Endometrium (tissue), 2 donors: ENCODE measurements at regions not wholly inside any gene's neighbourhood (a gene's known extent, or its start where the extent isn't known, plus 50 kb on each side); places are given as distances from the start of the nearest gene placed in this dataset.

ENCODE experiments used
- FAIRE-seq: peaks from 2 replicates; lab custom pipeline; 2012; peaks lifted over from hg19 to GRCh38; lab: Jason Lieb, UNC
- donor health status: control.
- donor health status: control.

DNA sequence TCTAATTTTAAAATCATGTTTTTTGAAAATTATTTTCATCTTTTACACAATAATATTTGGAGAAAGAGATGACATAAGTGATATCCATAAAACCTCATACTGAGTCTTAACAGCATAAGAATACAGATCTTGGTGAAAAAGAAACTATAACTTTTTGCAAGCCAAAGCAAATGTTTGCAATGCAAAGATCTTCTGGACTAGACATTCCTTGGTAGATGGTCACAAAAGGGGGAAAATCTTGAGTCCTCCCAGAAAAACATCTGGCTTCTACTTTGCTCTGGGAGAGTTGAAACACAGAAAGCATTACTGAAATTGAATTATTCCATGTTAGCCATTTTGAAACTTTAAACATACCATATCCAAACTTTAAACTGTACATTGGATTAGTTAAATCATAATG lies 308.2 kb downstream of the ANXA1 start:
- no peak for FAIRE-seq

DNA sequence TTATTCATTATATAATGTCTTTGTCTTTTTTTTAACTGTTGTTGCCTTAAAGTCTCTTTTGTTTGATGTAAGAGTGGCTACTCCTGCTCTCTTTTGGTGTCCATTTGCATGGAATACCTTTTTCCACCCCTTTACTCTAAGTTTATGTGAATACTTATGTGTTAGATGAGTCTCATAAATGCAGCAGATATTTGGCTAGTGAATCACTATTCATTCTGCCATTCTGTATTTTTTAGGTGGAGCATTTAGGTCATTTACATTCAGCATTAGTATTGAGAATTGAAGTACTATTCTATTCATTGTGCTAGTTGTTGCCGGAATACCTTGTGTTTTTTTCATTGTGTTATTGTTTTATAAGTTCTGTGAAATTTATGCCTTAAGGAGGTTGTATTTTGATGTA lies 317.1 kb downstream of the ANXA1 start:
- no peak for FAIRE-seq

DNA sequence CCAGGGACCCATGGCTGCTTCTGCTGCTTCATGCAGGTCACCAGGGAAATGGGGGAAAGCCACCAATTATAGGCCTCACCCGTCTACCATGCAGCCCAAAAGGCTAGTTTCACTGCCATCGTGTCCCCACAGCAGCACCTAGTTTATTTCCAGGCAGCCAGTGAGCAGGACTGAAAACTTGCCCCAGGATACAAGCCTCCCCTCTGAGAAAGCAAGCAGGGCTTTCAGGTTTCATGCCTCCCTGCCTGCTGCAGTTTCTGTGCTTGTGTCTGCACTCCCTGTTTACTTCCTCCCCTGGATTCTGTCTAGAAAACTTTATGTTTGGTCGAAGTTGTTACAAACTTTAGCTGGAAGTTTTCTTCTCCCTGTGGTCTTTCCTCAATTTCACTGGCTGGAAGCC lies 319.1 kb downstream of the ANXA1 start:
- FAIRE-seq: no peak

DNA sequence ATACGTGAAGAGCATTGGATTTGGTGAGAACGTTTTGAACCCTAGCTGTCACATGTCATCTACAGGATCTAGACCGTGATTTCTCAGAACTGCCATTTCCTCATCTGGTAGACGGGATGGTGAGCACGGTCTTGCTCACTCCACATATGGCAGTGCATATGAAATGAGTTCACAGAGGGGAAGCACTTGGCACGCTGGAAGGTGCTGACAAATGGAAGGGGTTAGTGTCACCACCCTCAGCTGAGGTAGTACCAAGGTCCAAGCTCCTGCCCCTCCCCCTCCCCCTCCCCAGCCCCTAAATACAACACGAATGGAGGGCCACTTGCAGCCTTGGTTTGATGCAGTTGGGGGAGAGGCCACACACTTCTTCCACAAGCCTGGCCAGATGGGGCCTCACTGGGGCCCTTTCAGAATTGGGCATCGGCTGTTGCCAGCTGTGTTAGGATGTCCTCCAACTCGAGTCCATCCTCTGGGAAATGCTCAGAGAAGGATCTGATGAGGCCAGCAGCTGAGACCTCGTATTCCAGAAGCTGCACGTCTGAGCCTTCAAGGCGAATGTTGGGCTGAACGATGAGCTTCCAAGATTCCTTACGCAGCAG lies 322.4 kb downstream of the ANXA1 start:
- no peak for FAIRE-seq

DNA sequence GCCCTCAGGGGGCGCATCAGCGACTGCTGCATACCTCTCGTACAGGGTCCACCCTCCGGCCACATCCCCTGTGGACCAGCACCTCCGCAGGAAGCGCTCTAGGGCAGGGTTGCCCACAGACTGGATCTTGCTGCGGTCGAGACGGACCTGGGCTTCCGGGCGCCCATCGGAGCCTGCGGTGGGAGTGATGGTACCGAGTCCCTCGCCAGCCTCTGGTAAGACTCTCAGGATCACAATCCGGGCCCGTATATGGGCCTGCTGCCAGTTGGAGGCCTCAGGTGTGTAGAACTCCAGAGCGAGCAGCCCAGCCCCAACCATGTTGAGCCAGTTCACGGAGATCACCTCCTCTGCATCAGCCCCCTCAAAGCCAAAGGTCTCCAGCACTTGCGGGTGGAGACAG lies 323.0 kb downstream of the ANXA1 start:
- FAIRE-seq: no peak

DNA sequence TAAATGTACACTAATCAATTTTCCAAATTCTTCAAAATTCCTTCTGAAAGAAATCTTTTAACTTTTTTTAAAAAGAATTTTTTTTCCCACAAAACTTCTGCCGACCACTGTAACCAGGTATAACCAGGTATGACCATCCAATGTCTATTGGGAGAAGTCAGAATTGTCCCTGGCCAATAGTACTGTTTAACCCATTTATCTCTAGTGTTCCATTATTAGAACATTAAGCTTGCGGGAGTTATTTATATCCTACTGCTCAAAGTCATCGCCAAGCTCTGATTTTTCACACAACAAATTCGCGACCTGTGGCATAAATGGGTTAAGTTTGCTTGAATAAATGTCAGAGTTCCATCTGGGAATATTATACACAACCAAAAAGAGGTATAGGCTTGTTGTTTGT lies 343.2 kb downstream of the ANXA1 start:
- FAIRE-seq: no peak

DNA sequence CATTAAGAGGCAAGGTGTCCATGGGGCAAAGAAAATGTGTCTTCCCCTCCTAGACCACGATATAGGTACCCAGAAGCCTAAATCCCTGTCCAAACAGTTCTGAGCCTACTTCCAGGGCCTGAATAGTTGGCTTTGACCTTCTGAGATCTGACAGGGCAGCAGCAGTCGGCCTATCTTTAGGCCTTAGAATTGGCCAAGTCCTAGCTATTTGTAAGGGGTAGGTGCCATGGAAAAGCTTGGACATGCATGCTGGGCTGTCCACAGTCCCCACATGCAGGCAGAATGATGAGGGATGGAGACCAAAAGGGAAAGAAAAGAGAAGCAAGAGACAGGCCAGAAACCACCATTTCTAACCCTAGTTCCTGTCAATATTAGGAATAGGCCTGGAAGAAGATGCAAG lies 346.1 kb downstream of the ANXA1 start:
- no peak for FAIRE-seq

DNA sequence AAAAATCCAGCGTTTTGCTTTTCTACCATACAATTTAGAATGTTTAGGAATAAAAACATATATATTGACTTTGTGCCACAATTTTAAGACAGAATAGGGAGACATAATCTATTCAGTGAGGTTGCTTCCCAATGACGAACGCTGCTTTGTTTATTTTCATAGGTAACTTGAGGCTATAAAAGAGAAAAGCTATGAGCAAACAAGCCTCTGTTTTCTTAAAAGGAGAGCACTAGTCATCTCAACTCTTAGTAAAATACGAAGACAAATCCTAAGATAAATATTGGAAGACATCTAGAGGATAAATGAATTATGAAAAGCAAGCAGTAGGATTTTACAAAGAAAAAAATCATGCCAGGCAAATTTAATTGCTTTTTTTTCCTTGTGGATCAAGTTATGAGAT lies 363.6 kb downstream of the ANXA1 start:
- FAIRE-seq: no peak

DNA sequence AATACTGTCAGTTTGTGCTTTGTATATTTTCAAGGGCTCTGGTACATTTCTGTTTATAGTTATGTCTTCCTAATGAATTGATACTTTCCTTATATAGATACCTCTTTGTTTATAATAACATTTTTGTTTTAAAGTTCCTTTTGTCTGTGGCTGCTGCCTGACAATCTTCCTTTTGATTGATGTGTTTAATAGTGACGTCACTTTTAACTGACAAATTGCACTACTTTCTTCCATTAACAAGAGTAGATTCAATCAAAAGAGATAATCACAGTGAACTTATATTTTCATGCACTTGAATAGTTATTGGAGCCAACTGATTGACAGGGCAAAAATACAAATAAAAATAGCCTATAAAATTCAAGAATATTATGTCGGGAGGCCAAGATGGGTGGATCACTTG lies 371.7 kb downstream of the ANXA1 start:
- no peak for FAIRE-seq

DNA sequence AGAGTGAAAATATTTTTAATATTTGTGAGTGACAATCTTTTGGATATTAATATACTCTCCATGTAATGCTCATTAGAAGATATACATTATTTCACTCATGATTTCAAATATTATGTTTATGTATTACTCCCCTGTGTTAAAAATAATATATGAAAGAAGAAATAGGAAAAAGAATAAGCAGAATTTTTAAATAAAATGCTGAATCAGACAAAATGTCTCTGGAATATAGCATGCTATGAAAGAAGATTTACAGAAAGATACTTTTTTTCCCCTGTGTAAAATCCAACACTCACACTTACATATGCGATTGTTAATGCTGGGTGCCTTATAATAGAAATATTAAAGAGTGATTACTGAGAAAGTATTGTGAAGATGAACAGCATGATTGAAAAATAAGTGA lies 373.7 kb downstream of the ANXA1 start:
- FAIRE-seq: no peak

DNA sequence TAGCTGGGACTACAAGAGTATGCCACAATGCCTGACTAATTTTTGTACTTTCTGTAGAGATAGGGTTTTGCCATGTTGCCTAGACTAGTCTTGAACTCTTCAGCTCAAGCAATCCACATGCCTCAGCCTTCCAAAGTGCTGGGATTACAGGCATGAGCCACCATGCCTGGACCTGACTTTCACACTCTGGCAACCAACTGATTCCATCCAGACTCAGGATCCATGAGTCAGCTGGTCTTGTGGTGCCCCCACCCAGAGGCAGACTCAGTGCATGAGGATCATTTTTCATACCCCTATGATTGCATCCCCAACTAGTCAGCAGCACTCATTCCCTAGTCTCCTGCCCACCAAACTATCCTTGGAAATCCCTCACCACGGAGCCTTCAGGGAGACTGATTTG lies 375.9 kb downstream of the ANXA1 start:
- FAIRE-seq: no peak

DNA sequence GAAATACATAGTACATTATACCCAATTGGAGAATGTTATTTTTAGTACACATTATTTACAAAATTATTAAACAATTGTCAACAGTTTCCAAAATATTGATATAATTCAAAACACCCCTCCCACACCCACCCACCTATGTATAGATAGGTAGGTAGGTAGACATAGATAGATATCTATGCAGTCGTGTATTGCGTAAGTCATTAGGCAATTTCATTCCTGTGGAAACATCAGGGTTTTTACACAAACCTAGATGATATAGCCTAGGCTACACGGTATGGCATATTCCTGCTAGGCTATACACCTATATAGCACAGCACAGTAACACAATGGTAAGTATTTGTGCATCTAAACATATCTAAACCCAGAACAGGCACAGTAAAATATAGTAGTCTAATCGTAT lies 377.3 kb downstream of the ANXA1 start:
- no peak for FAIRE-seq

DNA sequence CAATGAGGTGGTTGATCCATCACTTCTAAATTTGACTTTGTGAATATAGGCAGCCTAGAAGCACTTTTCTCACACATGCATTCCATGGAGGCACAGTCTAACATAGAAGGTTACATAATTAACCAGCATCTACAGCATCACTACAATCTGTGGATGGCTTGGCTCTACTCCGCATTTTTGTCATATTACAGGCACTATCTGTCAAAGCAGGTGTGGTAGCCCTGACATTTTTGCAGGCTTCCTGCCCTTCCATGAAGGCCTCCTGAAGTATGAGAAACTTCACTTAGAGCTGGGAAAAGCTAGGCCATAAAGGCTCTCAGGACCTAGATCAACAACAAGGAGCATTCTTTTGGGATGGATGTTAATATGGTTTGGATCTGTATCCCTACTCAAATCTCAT lies 378.0 kb downstream of the ANXA1 start:
- no peak for FAIRE-seq

DNA sequence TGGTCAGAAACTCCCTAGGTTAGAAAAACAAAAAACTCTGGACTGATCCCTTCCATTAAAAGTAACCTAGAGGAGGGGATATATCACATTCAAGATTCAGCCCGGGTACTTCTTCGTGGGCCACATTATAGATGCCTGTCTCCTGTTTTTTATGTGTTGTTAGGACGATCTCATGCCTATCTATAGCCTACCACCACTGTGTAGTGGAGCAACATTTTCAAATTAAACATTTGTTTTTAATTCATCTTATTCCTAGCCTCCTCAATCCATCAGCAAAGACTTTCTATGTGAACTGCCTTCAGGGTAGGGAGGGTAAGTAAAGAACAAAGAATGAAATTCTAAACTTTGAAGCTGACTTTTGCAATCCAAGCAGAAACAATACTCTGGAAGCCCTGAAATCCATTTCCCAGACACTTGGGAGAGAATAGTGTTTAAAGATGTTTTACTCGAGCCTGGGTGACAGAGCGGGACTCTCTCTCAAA lies 379.4 kb downstream of the ANXA1 start:
- FAIRE-seq: no peak

DNA sequence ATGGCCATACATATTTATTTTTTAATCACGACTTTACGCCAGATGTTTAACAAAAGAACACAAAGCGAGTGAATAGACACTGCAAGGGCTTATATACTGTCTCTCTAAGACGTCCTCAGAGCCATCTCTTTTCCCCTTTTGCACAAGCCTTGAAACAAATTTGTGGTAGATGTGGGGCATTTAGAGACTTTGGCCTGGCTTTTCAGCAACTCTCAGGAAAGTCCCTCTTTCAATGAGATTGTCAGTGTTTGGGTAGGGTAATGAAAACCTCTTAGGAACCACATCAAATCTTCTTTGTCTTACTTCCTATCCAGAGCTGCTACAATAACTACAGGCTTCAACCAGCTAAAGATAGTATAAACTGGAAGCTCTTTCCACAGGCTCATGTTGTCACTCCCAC lies 380.0 kb downstream of the ANXA1 start:
- FAIRE-seq: no peak

DNA sequence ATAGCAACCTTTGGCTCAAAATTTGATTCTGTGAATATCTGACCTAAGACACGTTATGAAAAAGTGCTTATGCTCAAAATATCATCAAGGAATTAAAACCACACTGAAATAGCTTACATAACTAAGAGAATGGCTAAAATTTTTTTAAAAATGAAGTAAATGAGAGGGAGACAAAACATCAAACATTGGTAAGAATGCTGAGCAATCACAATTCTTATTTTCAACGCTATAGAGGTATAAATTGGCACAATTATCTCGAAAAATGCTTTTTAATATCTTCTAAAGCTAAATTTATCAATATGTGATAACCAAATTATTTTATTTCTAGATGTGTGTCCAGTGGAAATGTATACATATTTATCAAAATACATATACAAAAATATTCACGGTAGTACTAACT lies 381.3 kb downstream of the ANXA1 start:
- FAIRE-seq: no peak

DNA sequence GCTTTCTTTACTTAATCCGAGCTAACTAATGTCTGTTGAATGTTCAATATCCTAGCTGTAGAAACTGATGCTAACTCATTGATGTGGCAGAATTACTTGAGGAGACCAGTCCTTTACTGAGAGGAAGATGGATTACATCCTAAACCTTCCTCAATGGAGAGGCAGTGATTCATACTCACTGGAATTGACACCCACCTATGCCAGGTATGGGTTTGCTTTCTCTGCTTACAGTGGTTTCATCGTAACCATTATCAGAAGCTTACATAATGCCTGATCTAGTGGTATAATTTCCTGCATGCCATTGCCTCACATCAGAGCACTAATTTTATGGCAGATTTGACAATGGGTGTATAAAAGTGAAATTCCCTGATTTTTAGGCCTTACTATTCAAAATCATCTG lies 384.7 kb downstream of the ANXA1 start:
- FAIRE-seq: no peak

DNA sequence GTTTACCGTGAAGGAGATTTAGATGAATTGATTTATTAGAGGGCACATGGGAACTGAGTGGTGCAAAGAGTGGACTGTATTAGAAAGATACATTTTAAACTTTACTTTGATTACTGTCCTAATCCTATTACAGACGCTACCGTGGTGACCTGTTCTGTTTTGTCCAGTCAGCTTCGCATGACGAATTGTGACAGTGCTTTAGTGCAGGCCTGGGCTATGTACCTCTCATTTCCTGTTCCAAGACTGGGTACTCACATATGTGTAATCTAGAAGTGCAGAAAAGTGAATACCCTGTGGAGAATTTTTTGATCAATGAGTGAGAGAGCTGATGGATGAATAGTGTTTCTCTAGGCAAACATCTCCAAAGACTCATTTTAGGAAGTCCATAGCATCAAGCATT lies 385.9 kb downstream of the ANXA1 start:
- no peak for FAIRE-seq

DNA sequence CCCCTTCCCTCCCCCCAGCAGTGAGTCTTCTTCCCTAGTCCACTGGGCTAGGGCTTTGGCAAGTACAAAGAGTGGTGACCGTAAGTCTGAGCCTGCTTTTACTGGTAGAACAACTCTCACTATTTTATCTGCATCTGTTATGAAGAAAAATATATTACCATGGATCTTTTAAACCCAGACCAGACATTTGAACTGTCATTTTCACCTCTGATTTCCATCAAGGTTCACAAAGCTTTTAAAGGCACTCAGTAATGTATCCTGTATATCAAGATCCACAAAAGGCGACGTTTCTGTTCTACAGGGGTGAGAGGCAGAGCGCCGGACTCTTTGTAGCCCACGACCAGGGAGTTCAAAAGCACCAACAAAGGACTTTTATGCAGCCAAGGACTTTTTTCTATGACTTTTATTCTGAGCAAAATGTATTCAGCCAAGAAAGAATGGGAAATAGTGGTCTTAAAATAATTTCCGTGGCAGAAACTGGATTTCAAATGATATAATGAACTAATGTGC lies 388.3 kb downstream of the ANXA1 start:
- no peak for FAIRE-seq

DNA sequence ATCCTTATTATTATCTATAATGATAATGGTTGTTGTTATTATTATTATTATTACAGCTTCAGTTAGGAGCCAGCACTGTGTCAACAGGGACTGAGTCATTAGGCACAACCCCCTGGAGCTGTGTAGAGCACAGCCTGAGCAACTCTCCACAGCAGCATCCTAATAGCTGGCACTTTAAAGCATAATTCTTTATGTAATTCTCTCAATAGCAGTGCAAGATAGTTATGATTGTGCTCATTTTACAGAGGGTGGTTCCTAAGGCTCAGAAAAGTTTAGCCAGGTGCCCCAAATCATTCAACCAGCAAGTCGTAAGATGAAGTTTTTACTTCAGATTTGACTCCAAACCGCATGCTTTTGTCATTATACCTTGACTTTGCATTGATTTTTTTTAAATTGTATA lies 390.3 kb downstream of the ANXA1 start:
- FAIRE-seq: no peak

DNA sequence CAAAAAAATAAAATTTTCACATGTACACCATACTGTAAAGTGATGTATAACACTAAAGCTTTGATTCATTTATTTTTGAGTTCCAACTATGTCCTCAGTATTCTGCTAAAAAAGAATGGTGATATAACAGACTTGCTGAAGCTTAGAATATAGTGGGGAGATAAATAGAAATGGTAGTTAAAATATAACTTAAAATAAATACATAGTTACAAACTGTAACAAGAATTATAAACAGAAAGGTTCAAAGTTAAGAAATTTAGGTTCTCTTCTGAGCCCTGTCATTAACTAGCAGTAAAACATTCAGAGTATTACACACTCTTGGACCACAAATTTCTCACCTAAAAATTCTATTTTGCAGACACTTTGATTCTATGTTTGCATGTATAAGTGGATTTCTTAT lies 392.1 kb downstream of the ANXA1 start:
- no peak for FAIRE-seq

DNA sequence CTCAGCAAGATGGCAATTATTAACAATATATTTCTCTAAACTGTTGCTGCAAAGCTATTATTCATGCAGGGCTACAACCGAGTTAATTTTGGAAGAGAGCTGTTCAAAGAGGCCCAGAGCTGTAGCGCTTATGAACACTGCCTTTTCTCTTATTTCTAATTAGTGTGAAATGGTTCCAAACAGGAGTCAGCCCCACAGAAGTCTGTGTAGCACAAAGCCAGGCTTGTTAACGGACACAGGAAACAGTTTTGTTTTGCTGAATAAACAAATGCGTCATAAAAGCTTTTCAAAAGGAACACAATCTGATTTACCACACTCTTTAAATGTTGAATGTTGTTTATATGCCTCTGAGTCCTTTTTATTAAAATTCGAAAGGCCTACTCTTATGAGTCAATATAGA lies 396.5 kb downstream of the ANXA1 start:
- no peak for FAIRE-seq

DNA sequence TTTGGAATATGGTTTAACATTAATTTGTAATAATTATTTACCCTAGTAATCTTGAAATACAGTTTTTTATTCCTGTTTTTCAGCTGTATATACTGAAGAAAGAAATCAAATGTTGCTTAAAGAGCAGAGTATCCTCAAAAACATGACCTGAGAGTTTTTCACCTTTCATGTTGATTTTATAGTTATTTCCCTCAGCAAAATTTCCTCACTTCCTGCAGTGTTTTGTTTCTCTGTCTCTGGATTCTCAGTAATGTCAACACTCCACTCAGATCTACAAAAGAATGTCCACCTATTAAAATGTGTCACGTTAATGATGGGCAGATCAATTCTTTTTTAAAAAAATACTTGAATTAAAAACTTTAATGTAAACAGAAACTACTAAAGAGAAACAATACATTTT lies 398.3 kb downstream of the ANXA1 start:
- no peak for FAIRE-seq

DNA sequence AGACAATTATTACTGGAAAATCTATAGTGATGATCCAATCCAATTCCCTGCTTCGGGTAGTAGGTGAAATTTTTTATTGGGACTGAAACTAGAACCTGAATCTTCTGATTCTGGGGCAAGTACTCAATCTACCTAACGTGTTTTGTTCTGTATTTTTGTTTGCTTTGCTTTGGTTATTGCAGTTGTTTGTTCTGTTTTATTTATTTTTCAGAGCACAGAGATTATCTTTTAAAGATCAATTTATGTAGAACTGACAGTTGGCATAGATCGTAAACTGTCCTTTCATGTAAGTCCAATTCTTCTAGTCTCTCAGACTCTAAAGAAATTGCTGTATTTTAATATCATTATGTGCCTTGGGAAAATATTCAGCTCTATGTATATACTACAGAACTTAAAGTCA lies 401.6 kb downstream of the ANXA1 start:
- no peak for FAIRE-seq

DNA sequence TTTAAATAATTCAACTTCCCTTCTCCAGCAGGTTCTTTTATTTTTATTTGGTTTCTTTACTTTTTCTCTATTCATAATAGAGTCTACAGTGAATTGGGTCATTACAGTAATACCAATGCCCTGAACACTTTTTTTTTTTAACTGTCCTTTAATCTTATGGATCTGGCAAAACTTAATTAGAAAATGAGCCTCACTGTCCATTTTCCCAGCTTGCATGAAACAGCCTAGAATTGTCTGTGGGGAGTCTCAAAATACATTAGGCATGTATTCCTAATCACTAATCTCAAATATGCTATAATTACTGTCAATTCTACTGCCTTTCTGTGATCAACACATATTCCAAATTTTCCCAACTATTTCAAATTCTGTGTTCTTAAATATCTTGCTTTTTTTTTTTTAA lies 406.8 kb downstream of the ANXA1 start:
- no peak for FAIRE-seq
